HG03460 (cell line): ENCODE measurements at regions not wholly inside any gene's neighbourhood (a gene's known extent, or its start where the extent isn't known, plus 50 kb on each side); places are given as distances from the start of the nearest gene placed in this dataset.
"Not testable (repeated sequence)": the region's sequence is repeated elsewhere in the genome, so short reads cannot be mapped to it uniquely, and the experiment has no call there.

Experiments
- ATAC-seq: cut with Tn5 transposase; IDR thresholded peaks from one replicate; pipeline ENCODE4 v1.9.1; 2021; ENCODE audit not compliant: unreplicated experiment

DNA sequence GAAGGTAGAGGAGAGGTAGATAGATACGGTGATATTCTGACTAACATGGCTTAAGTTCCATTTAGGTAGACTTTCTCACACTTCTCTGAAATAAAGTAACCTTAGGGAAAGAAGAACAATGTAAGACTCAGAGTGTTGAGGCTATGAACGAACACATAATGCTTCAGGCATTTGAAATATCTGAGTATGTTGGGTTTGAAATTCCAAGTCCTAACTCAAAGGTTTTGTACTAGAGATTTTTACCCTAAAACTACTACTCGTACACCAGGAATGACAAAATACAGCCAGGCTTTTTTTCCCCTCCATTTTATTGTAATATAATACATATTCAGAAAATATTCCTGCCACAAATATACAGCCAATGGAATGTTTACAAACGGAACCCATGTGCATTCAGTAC is 592.6 kb downstream of the ETS1 start:
- no peak for ATAC-seq

DNA sequence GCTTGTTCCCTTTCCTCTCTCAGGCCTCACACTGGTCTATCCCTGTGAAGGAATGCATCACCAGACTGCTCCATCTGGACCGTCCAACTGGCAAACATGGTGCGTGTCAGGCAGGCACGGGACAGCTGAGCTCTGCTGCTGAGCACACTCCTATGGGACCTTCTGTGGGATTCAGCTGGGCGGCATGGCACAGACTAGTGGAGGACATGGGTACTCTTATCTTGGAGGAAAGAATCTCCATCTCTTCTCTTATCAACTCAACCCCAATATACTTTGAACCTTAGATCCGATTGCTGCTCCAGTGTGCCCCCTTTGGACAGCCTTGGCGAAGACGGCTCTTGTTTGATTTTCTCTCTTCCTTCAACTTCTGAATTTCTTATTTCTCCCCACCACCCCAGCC is 593.6 kb downstream of the ETS1 start:
- ATAC-seq, result no peak

DNA sequence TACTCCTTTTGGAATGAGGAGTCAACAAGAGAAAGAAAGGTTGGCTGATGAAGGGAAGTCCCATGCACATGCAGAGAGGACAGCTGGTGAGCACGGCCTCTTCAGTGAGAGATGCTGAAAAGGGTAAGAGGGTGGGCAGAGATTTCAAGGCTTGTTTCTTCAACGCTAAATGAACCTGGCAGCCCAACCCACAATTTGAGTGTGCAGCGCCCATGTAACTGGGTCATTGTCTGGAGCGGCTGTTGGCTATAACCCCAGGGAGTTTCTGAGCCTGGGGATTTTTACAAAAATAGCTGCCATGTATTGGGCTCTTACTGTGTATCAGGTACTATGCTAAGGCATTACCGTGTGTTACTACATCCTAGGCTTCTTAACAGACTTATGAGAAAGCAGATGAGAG is 594.1 kb downstream of the ETS1 start:
- ATAC-seq, result no peak

DNA sequence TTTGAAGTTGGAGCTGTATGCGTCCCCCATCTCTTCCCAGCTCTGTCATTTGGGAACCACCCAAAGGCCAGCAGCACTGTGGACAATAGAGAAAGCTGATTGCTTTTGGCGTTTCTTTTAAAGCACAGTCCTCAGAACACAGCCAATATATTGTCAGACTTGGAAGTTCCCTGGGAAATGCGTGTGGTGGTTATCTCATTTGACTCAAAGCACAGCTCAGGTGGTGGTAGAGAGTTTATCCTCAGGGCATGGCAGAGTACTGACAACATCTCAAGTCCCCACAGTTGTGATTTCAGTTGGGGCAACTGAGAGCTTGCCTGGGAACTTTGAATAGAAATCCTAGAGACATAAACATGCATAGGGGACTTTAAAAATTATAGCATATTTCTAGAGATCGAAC is 601.3 kb downstream of the ETS1 start:
- ATAC-seq, result no peak

DNA sequence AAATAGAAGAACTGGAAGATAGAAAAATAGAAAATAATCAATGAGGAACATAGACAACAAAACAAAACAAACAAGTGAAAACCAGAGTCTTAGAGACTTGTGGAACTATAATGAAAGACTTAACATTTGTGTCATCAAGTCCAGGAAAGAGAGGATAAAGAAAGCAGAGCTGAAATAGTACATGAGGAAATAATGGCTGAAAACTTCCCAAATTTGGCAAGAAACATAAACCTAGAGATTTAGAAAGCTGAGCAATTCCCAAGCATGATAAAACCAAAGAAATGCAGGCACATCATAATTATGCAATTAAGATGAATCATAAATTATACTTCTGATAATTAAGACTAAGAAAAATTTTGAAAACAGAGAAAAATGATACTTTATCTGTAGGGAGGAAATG is 614.5 kb downstream of the ETS1 start:
- ATAC-seq, result no peak

DNA sequence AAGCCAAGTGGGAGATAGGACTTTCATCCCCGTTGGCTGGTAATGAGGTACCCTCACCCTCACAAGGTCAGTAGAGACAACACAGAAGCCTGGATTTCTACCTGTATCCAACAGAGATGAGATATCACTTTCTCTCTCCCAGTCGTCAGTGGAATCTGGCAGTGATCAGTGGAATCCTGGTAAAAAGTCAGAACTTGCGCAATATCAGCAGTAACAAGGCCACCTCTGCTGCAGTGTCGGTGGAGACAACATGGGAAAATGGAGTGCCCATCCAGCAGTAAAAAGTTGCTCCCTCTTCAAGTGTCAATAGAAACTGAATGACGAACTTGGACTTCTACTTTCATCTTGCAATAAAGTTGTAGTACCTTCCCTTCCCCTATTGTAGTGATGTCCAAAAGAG is 615.9 kb downstream of the ETS1 start:
- no peak for ATAC-seq

DNA sequence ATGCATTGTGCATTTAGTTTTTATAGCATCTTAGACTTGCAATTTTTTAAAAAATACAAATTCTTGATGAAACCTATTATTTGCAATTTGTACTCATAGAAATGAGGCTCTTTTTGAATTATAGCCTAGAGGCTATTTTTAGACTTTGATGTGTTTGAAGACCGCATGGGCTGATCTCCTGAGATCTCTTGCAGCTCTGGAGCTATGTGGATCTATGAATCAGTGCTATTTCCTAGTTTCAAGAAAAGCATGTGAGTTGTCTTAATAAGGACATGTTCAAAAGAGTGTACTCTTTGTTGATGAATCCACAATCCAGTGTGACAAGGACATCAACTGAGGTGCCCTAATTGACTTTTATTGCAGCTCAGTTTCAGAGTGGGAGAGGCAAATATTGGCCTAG is 620.5 kb downstream of the ETS1 start:
- no peak for ATAC-seq

DNA sequence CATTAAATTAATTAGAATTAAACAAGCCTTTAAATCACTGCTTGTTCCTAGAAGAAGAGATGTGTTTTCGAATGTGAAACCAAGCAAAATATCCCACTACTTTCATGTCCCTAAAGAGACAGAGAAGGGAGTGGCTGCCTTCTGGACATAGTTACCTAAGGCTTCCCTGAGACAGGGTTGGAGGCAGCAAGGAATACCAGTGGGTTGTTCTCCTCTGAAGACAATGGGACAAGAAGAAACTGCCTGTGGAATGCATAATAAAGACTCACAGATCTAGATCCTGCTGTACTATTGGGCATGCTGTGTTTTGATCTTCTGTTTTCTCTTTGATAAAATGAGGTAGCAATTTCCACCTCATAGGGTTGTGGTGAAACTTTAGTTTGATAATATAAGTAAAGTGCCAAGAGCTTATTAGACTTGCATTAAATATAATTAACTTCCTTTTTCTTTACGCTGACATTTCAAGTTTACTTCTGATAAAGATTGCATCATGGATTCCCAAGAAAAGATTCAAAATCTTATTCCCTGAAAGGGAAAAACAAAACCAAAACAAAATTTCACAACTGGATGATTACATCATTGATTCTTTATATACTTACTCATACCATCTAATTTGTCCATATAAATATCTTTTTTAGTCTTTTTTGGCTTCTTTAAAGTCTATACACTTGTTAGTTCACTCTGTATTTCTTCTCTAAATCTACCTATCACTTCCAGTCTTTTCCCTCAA is 621.3 kb downstream of the ETS1 start:
- no peak for ATAC-seq

DNA sequence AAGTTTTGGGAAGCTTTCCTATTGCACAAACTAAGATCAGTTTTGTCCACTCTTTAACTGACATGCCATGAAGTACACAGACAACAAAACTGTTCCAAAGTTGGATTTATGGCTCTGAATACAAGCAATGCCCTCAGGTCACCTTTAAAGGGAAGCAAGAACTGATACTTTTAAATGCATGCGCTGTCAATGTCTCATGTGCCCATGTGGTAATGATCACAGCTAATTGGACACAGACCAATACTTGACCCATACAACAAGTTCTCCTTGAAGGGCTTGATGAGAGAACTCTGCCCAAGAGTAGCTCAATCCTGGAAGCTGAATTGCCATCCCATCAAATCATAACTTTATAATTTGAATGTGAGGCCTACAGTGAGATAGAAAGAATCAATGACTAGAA is 624.9 kb downstream of the ETS1 start:
- ATAC-seq, result no peak

DNA sequence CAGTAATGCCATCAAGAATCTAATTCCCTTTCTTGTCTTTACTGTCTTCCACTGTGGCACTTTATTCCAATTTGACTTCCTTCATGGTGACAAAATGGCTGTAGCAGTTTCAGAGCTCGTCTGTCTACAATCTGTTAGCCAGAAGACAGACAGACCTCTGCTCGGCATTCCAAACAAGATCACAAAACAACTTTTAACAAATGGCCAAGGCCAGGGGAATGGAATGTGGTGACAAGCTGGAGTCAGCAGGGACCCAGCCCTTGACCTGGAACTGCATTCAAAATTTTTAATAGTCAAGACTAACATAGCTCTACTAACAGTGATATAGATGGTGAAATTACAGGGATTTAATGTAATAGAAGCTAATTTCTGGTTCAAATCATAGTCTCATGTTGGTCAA is 637.2 kb downstream of the ETS1 start:
- no peak for ATAC-seq

DNA sequence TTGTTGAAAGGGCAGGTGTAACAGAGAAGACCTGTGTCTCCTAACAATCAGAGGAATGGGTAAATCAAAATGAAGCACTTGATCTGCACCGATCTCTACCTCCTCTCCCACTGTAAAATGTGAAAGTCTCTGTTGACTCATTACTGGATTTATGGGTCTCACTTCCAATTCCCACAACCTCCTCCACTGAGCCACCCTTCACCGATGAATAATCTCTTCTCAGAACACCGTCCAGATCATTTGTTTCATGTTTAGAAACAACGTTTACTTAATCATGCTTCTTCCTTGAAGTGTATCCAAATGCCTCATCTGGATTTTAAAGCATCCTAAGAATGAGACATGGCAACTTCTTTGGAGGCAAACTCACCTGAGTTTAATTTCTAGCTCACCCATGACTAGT is 643.6 kb downstream of the ETS1 start:
- no peak for ATAC-seq

DNA sequence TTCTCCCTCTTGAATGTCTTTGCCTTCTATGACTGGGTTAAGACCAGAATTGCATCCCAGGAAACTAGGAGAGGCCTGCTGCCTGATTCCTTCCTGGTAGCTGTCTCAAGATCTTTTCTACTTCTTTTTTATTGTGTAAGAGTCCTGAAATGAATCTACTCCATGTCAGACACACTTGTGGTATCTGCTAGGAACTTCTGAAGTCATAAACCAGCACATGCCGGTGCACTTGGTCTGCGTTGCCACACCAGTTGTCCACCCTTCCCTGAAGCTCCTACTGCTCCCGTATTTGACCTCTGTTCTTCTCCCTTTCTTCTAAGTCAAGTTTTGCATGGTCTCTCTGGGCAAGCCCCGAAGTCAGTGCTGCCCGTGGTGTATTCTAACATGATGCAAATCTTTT is 644.2 kb downstream of the ETS1 start:
- no peak for ATAC-seq

DNA sequence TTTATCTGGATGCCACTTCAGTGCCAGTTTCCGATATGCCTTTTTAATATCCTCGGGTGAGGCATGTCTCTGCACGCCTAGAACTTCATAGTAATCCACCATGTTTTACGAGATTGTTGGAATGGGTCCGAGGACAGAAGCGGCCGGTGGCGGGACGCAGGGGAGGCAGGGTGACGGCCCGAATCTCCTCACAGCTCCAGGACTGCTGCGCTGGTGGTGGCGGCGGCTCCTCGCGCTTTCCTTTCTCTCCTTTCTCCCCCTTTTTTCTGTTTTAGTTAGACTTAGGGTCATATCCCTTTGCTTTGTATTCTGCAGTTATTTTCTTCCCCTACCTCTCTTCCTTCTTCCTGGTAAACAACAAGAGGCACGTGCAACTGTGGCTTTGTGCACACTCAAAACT is 645.8 kb downstream of the ETS1 start:
- not testable (repeated sequence) for ATAC-seq

DNA sequence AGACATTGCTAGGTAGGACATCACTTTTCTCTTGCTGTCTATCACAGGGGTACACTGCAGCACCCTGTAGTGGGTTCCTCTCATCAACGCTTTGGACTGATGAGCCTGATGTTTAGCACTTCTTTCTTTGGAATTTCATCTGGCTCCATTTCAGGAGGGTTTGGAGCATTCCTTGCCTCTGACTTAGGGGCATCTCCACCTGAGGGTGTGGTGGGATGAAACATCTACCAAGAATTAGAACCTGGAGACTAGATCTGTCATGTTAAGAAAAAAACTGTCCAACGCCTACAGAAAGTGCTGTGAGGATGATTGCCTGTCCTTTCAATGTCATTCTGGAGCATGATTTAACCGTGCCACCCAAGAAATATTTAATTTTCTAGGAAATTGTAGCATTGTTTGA is 648.4 kb downstream of the ETS1 start:
- no peak for ATAC-seq

DNA sequence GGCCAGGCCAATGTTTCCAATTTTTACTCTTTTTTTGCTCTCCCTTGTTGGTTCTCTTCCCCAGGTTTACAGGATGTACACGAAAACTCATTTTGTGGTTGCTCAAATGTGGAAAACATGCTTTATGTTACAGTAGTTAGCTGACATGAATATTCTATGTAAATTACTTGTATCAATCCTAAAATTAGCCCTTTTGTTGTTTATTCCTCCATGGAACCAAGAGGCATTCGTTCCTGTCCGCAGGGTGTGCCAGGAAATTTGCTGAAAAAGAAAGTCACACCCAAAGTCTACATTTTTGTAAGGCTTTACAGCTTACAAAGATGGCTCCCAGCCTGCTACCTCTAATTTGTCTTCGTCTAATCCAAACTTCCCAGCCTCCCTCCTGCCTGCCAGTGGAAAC is 652.3 kb downstream of the ETS1 start:
- no peak for ATAC-seq

DNA sequence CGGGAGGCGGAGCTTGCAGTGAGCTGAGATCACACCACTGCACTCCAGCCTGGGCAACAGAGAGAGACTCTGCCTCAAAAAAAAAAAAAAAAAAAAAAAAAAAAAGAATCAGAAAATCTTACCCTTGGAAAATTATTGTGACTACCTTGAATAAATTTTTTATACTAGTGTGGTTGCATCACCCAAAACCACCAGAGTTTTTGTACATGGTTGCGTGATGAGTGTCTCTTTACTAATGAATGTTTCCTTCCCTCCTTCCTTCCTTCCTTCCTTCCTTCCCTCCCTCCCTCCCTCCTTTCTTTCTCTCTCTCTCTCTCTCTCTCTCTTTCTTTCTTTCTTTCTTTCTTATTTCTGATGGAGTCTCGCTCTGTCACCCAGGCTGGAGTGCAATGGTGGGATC is 653.4 kb downstream of the ETS1 start:
- ATAC-seq, result not testable (repeated sequence)

DNA sequence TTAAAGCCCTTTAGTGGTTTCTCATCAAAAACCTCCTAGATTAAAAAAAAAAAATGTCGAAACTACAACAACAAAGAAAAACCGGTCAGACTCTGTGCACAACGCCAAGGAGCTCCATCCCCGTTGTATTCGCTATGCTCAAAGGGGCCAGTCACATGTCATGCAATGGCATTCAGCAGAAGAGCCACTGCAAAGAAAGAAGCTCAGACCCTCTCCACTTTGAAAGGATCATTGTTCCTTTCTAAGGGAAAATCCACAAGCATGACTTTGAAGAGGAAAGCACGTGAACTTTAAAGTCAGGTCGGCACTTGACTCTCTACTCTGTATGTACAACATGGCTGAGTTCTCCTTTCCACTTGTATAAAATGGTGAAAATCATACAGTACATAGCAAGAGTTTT is 655.6 kb downstream of the ETS1 start:
- no peak for ATAC-seq

DNA sequence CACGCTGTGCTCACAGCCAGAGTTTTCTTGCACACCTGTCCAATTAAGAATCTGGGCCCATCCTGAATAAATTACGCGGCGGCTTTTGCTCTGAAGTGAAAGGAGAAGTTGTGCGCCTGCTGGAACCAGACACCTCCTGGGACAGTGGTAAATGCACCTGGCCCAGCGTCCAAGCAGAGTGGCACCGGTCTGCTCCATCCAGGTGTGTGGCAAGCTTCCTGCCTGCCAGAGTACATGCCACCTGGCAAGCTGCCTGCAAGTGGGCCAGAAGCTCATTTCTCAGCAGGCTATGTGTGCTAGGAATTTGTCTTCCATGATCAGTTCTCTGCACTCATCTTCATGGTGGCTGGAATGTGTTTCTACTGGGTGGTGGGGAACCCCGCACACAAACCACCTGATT is 660.6 kb downstream of the ETS1 start:
- ATAC-seq, result no peak

DNA sequence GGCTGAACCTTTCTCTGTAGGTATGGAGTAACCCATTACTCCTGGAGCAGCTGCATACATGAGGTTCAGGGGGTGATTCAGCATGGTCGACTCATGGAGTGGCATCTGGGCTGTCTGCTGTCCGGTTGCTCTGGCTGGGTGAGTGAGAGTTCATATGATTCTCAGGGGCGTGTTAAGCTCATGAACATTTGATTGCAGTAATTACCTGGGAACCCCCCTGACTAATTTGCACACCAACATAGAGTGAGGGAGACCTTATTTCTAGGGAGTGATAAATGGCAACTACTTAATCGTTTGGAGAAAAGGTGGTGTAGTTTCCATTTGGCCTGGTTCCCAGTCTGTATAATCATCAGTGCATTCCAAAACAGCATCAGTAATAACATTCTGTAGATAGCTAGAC is 661.9 kb downstream of the ETS1 start:
- ATAC-seq, result no peak

DNA sequence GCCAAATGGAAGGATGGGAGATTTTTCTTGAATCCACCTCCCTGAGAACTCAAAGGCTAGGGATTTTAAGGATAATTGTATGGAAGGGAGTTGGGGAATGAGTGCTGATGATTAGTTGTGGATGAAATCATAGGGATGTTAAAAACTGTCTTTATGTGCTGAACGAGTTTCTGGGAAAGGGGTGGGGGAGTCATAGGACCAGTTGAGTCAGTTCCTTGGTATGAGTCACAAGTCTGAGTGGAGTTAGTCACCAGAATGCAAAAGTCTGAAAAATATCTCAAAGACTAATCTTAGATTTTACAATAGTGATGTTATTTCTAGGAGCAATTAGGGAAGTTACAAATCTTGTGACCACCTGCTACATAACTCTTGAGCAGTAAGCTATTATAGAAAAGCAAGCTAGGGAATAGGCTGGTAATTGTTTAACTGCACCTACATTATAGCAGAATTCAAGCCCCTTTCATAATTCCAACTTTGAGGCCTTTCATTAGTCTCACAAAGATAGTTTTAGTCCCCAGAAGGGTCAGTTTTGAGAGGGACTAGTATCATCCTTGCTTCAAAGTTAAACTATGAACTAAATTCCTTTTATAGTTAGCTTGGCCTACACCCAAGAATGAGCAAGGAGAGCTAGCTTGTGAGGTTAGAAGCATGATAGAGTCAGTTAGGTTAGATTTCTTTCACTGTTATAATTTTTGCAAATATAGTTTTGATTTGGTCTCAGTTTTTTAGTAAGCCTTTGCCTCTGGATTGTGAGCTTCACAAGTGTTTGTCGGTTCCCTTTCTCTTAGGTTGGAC is 668.0 kb downstream of the ETS1 start:
- no peak for ATAC-seq

DNA sequence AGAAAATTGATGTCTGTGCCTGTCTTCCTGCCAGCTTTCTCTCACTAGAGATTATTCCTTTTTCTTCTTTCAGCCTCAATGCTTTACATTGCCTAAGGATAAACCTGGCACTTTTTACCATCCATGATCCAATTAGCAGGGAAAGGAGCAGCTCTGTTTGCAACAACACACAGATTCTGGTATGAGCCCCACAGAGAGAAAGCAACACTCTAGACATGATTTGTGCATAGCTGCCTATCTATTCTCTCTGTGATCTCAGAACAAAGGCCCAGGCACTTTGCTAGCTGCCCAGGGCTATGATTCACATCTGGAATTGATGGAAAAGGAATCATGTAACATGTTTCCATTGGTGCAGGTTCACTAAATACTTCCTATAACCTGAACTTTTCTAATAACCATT is 685.0 kb downstream of the ETS1 start:
- no peak for ATAC-seq

DNA sequence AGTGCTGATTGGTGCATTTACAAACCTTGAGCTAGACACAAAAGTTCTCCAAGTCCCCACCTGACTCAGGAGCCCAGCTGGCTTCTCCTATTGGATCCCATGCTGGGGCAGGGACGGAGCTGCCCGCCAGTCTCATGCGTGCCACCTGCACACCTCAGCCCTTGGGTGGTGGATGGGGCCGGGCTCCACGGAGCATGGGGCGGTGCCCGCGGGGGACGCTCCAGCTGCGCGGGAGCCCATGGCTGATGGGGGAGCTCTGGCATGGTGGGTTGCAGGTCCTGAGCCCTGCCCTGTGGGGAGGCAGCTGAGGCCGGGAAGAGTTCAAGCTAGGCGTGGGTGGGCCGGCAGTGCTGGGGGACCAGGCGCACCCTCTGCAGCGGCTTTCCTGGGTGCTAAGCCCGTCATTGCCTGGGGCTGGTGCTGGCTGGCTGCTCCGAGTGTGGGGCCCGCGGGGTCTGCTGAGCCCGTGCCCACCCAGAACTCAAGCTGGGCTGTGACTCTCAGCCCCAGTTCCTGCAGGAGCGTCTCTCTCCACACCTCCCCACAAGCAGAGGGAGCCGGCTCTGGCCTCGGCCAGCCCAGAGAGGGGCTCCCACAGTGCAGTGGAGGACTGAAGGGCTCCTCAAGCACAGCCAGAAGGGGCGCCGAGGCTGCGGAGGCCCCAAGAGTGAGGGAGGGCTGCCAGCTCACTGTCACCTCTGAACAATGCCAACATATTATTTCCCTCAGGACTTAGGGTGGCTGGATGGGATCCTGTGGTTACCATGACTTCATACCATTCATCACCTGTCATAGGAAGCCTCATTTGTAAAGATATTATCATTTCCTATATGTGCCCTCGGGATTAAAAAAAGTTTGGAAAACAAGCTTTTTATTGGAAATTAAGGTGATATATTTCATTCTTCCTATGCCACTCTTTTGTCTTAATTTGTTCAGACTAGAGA is 688.7 kb downstream of the ETS1 start:
- no peak for ATAC-seq
